Endothelial cell of umbilical vein (primary cell): ENCODE measurements at regions not wholly inside any gene's neighbourhood (a gene's known extent, or its start where the extent isn't known, plus 50 kb on each side); places are given as distances from the start of the nearest gene placed in this dataset.

Source experiments
- BruUV-seq: library from RNA; stranded (reverse); fragments of 400-500 nt; replicated peaks from 2 replicates; lab custom pipeline; 2021; lab: Mats Ljungman, UMichigan
- CTCF ChIA-PET: fragments of 300-600, 350-600 bp; sonication (Branson Sonifier 250); formaldehyde crosslinking; loops from one replicate; lab custom pipeline; 2021; ENCODE audit warnings: antibody characterized with exemption, inconsistent platforms; lab: Charles Lee
- POLR2A ChIA-PET: fragments of 300-600, 350-600 bp; sonication (Branson Sonifier 250); formaldehyde crosslinking; loops from one replicate; lab custom pipeline; 2021; ENCODE audit warnings: antibody characterized with exemption, inconsistent platforms; lab: Charles Lee
- DNase-seq: peaks from one replicate; pipeline ENCODE4 v3.0.0-alpha.2; 2011; ENCODE audit warnings: low read depth, low spot score
- FAIRE-seq: peaks from 2 replicates; lab custom pipeline; 2011; peaks lifted over from hg19 to GRCh38; lab: Jason Lieb, UNC
- H2AFZ ChIP-seq: 2 replicates; pipeline ENCODE4 v1.6.0; 2012; ENCODE audit warnings: low read depth, low read length, control low read depth, inconsistent platforms
- H3K27ac ChIP-seq: 2 replicates; pipeline ENCODE4 v1.5.1; 2011; ENCODE audit warnings: low read depth, mild to moderate bottlenecking, control low read depth, low read length, moderate library complexity; ENCODE audit not compliant: insufficient read depth
- H3K27me3 ChIP-seq, 2 experiments: 2 replicates each; pipeline versions ENCODE4 v1.6.0 to v1.6.1; 2011; ENCODE audit warnings: low read length in 2 of 2, mixed read lengths in 1 of 2; ENCODE audit not compliant: control insufficient read depth in 2 of 2, insufficient read depth in 2 of 2
- H3K36me3 ChIP-seq, 2 experiments: 2 replicates in 1 of 2; 3 replicates in 1 of 2; pipeline ENCODE4 v1.5.1; 2011; ENCODE audit warnings: low read length in 2 of 2, mild to moderate bottlenecking in 1 of 2, moderate library complexity in 1 of 2; ENCODE audit not compliant: control insufficient read depth in 2 of 2, insufficient read depth in 2 of 2; ENCODE audit errors: extremely low read depth in 1 of 2
- H3K4me1 ChIP-seq: 3 replicates; pipeline ENCODE4 v1.5.1; 2011; ENCODE audit warnings: mild to moderate bottlenecking, low read length; ENCODE audit not compliant: control insufficient read depth, insufficient read depth; ENCODE audit errors: extremely low read depth
- H3K4me2 ChIP-seq: 2 replicates; pipeline ENCODE4 v1.6.1; 2011; ENCODE audit warnings: low read length, control low read depth, mixed read lengths; ENCODE audit not compliant: insufficient read depth
- H3K4me3 ChIP-seq, 3 experiments: fragments of 200-600 bp in 1 of 3; sonication (generic), shearing (Covaris generic) in 1 of 3; replicated peaks in 1 of 3; 2 replicates each; pipeline ENCODE4 v1.5.1; 2011 to 2016; ENCODE audit warnings: control low read depth in 3 of 3, low read length in 3 of 3, mild to moderate bottlenecking in 2 of 3, inconsistent platforms in 1 of 3, low read depth in 1 of 3, moderate library complexity in 1 of 3; ENCODE audit not compliant: insufficient read depth in 1 of 3
- H3K79me2 ChIP-seq: 2 replicates; pipeline ENCODE4 v1.6.0; 2012; ENCODE audit warnings: low read length, inconsistent platforms; ENCODE audit not compliant: control insufficient read depth, insufficient read depth
- H3K9ac ChIP-seq: replicated peaks from 2 replicates; pipeline ENCODE3; 2011; ENCODE audit warnings: low read length, control low read depth; ENCODE audit not compliant: insufficient read depth; ENCODE audit errors: extremely low read depth
- H3K9me1 ChIP-seq: replicated peaks from 3 replicates; pipeline ENCODE4 v1.6.0; 2011; ENCODE audit warnings: mild to moderate bottlenecking, low read length; ENCODE audit not compliant: control insufficient read depth, insufficient read depth; ENCODE audit errors: extremely low read depth
- H3K9me3 ChIP-seq: replicated peaks from 2 replicates; pipeline ENCODE4 v1.5.1; 2012; ENCODE audit warnings: low read length, inconsistent platforms; ENCODE audit not compliant: control insufficient read depth, insufficient read depth
- H4K20me1 ChIP-seq: replicated peaks from 2 replicates; pipeline ENCODE3; 2011; ENCODE audit warnings: mild to moderate bottlenecking, low read length; ENCODE audit not compliant: control insufficient read depth, insufficient read depth; ENCODE audit errors: extremely low read depth
- EZH2 ChIP-seq: IDR thresholded peaks from 2 replicates; pipeline ENCODE4 v1.6.1; 2012; ENCODE audit warnings: borderline replicate concordance, low read depth, mild to moderate bottlenecking, moderate library complexity, low read length, inconsistent platforms; ENCODE audit not compliant: severe bottlenecking
- FOS ChIP-seq: IDR thresholded peaks from 2 replicates; pipeline ENCODE4 v1.6.1; 2011; ENCODE audit warnings: mild to moderate bottlenecking, low read length, moderate library complexity, borderline replicate concordance; ENCODE audit not compliant: insufficient read depth
- GATA2 ChIP-seq: IDR thresholded peaks from 2 replicates; pipeline ENCODE4 v1.7.0; 2011; ENCODE audit warnings: low read depth, mild to moderate bottlenecking, moderate library complexity, mixed read lengths, low read length; ENCODE audit not compliant: insufficient read length, insufficient read depth
- JUN ChIP-seq: IDR thresholded peaks from 2 replicates; pipeline ENCODE4 v1.6.1; 2011; ENCODE audit warnings: borderline replicate concordance, low read depth; ENCODE audit not compliant: insufficient read length, insufficient read depth
- MYC ChIP-seq: IDR thresholded peaks from one replicate; pipeline ENCODE4 v1.6.1; 2011; ENCODE audit warnings: mild to moderate bottlenecking, low read depth, low read length
- POLR2A ChIP-seq: IDR thresholded peaks from 2 replicates; pipeline ENCODE4 v1.6.1; 2012; ENCODE audit warnings: low read depth, mild to moderate bottlenecking, control low read depth, low read length
- POLR2AphosphoS5 ChIP-seq: IDR thresholded peaks from 2 replicates; pipeline ENCODE4 v1.6.1; 2012; ENCODE audit warnings: low read depth, mild to moderate bottlenecking, control low read depth, low read length, moderate library complexity; ENCODE audit not compliant: insufficient read depth
- dilution Hi-C: fragments of 300-500 bp; cut with MboI; formaldehyde crosslinking; loops from one replicate; pipeline ENCODE4 v1.15.0; 2019; ENCODE audit warnings: low sequenced_read_pairs; ENCODE audit not compliant: extremely low pct_ligation_motif_present
- intact Hi-C: fragments of 100-400 bp; cut with micrococcal nuclease; formaldehyde crosslinking; loops from one replicate; pipeline ENCODE4 v1.10.0; 2022
- TF ChIP-seq, protein P1 (sequence below), 2 donors: IDR thresholded peaks; 1 replicate in 1 of 2; 2 replicates in 1 of 2; pipeline ENCODE4 v1.5.1; 2011; ENCODE audit warnings: low read length in 2 of 2, mild to moderate bottlenecking in 2 of 2, moderate library complexity in 2 of 2, control low read depth in 1 of 2, inconsistent platforms in 1 of 2, low read depth in 1 of 2; ENCODE audit not compliant: insufficient read depth in 1 of 2; ENCODE audit errors: extremely low read depth in 1 of 2
- TF ChIP-seq, protein P2 (sequence below): IDR thresholded peaks from 2 replicates; pipeline ENCODE4 v1.6.1; 2011; ENCODE audit not compliant: insufficient read depth, insufficient read length

DNA sequence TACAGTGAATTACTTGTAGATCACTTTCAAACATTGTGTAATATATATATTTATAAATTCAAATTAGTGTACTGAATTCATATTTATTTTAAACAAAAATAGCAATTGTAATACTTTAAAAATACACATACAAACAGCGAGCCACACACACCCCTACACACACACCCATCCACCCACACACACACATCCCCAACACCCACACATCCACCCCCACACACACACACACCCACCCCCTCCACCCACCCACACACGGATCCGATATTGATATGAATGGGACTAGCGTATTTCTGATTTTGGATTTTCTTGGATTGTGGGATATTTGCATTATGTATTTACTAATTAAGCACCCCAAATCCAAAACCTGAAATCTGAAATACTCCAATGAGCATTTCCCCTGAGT, 451.2 kb downstream of the PCDH7 start:
- Histone ChIP-seq H3K4me3 (no peak overlapping the region), H3K9me3 (no peaks in the 10 kb centered on the region), H3K27ac (no peak overlapping the region), H3K36me3 (no peaks in the 10 kb centered on the region), H3K4me2 (no peak overlapping the region), H3K79me2 (no peaks in the 10 kb centered on the region), H2AFZ (no peak overlapping the region), H3K4me1 (no peaks in the 10 kb centered on the region), H3K27me3 (no peaks in the 10 kb centered on the region), H3K9me1 (no peaks in the 10 kb centered on the region), H3K9ac (no peak overlapping the region), H4K20me1 (no peaks in the 10 kb centered on the region)
- ChIA-PET POLR2A (no interaction called here), CTCF (no interaction called here)
- DNase-seq = no peak
- TF ChIP-seq EZH2 = no peak
- TF ChIP-seq JUN = no peak
- no peak for TF ChIP-seq FOS
- no peak for TF ChIP-seq GATA2
- TF ChIP-seq, protein P1, sequence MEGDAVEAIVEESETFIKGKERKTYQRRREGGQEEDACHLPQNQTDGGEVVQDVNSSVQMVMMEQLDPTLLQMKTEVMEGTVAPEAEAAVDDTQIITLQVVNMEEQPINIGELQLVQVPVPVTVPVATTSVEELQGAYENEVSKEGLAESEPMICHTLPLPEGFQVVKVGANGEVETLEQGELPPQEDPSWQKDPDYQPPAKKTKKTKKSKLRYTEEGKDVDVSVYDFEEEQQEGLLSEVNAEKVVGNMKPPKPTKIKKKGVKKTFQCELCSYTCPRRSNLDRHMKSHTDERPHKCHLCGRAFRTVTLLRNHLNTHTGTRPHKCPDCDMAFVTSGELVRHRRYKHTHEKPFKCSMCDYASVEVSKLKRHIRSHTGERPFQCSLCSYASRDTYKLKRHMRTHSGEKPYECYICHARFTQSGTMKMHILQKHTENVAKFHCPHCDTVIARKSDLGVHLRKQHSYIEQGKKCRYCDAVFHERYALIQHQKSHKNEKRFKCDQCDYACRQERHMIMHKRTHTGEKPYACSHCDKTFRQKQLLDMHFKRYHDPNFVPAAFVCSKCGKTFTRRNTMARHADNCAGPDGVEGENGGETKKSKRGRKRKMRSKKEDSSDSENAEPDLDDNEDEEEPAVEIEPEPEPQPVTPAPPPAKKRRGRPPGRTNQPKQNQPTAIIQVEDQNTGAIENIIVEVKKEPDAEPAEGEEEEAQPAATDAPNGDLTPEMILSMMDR (IDR thresholded peaks at IDR 0.05; ENCODE audit: extremely low read depth in 1 of 2, insufficient read depth in 1 of 2, low read depth in 1 of 2, low read length in 2 of 2) = no peak
- no peak for TF ChIP-seq MYC
- TF ChIP-seq, protein P2, sequence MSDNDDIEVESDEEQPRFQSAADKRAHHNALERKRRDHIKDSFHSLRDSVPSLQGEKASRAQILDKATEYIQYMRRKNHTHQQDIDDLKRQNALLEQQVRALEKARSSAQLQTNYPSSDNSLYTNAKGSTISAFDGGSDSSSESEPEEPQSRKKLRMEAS = no peak
- no peak for TF ChIP-seq POLR2A
- no peak for TF ChIP-seq POLR2AphosphoS5
- no TSS peak for BruUV-seq
- no peak for FAIRE-seq
- intact Hi-C loops (no loop called here), dilution Hi-C loops (no loop called here)
